ENCODE measurements at regions not wholly inside any gene's neighbourhood (a gene's known extent, or its start where the extent isn't known, plus 50 kb on each side); places are given as distances from the start of the nearest gene placed in this dataset.

DNA sequence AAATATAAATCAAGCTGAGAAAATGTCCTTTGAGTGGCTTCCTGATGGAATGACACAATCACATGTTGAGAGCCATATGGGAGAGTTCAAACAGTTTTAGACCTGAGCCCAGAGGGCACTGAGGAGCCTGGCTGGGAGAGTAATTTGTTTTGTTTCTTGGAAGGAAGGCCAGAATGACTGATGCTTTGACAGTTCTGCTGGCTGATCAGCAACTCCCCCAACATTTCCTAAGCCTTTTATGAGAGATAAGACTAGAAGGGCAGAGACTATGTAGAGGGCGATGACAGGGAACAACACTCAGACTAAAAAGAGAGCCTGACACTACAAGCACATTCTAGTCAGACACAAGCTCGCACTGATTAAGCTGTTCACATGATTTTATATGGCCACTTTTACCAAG, 169.2 kb downstream of the COX7C start:
- TF ChIP-seq EZH2 (IDR thresholded peaks at IDR 0.05; ENCODE audit: low read depth, unreplicated experiment) (no peak), NANOG (IDR thresholded peaks at IDR 0.05; ENCODE audit: borderline replicate concordance) (no peak), POLR2AphosphoS5 (IDR thresholded peaks at IDR 0.05; ENCODE audit: low read depth) (no peak), EZH2phosphoT487 (IDR thresholded peaks at IDR 0.05; ENCODE audit: unreplicated experiment) (no peak)
- TF ChIP-seq, protein P1, sequence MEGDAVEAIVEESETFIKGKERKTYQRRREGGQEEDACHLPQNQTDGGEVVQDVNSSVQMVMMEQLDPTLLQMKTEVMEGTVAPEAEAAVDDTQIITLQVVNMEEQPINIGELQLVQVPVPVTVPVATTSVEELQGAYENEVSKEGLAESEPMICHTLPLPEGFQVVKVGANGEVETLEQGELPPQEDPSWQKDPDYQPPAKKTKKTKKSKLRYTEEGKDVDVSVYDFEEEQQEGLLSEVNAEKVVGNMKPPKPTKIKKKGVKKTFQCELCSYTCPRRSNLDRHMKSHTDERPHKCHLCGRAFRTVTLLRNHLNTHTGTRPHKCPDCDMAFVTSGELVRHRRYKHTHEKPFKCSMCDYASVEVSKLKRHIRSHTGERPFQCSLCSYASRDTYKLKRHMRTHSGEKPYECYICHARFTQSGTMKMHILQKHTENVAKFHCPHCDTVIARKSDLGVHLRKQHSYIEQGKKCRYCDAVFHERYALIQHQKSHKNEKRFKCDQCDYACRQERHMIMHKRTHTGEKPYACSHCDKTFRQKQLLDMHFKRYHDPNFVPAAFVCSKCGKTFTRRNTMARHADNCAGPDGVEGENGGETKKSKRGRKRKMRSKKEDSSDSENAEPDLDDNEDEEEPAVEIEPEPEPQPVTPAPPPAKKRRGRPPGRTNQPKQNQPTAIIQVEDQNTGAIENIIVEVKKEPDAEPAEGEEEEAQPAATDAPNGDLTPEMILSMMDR (conservative IDR thresholded peaks at IDR 0.05; ENCODE audit: low read depth in 2 of 2) = no peak
- TF ChIP-seq, protein P2, sequence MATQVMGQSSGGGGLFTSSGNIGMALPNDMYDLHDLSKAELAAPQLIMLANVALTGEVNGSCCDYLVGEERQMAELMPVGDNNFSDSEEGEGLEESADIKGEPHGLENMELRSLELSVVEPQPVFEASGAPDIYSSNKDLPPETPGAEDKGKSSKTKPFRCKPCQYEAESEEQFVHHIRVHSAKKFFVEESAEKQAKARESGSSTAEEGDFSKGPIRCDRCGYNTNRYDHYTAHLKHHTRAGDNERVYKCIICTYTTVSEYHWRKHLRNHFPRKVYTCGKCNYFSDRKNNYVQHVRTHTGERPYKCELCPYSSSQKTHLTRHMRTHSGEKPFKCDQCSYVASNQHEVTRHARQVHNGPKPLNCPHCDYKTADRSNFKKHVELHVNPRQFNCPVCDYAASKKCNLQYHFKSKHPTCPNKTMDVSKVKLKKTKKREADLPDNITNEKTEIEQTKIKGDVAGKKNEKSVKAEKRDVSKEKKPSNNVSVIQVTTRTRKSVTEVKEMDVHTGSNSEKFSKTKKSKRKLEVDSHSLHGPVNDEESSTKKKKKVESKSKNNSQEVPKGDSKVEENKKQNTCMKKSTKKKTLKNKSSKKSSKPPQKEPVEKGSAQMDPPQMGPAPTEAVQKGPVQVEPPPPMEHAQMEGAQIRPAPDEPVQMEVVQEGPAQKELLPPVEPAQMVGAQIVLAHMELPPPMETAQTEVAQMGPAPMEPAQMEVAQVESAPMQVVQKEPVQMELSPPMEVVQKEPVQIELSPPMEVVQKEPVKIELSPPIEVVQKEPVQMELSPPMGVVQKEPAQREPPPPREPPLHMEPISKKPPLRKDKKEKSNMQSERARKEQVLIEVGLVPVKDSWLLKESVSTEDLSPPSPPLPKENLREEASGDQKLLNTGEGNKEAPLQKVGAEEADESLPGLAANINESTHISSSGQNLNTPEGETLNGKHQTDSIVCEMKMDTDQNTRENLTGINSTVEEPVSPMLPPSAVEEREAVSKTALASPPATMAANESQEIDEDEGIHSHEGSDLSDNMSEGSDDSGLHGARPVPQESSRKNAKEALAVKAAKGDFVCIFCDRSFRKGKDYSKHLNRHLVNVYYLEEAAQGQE (IDR thresholded peaks at IDR 0.05; ENCODE audit: unreplicated experiment) = no peak

All from GM23338 (cell line).